HG02943 (cell line): ENCODE measurements at regions not wholly inside any gene's neighbourhood (a gene's known extent, or its start where the extent isn't known, plus 50 kb on each side); places are given as distances from the start of the nearest gene placed in this dataset.

Source experiments
- ATAC-seq: cut with Tn5 transposase; IDR thresholded peaks from one replicate; pipeline ENCODE4 v1.9.1; 2021; ENCODE audit warnings: mild to moderate bottlenecking, low read depth, moderate library complexity; ENCODE audit not compliant: unreplicated experiment

DNA sequence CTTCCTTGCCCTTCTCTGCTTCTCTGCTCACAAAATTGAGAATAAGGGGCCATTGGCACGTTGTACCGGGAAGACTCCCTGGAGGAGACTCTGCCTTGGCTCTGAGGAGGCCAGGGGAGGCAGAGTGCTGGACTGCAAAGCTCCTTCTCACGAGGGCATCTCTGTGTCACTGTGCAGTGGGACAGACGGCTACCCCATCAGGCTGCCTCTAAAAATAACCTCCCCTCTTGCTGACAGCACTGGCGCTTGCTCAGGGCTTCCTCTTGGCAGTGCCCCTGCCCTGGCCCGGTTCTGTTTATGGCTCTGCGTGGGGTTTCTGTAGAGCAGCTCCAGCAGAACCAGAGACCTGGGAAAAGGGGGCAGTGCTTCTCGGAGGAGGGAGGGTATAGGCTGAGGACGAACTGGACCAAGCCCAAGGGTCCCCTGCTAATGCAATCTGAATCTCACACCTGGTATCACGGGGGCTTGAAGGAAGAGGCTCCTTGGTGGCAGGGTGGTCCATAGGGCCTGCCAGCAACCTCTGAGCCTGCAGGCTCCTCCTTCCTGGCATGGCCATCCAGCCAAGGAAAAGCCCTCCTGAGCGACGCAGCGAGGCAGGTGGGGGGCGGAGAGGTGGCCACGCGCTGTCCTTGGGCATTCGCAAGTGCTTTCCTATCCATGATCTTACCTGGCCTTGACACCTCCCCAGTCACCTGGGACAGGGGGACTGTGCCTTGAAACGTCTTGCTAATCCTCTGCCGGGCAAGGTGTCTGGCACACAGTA, 63.3 kb upstream of the TLE3 start:
- no peak for ATAC-seq

DNA sequence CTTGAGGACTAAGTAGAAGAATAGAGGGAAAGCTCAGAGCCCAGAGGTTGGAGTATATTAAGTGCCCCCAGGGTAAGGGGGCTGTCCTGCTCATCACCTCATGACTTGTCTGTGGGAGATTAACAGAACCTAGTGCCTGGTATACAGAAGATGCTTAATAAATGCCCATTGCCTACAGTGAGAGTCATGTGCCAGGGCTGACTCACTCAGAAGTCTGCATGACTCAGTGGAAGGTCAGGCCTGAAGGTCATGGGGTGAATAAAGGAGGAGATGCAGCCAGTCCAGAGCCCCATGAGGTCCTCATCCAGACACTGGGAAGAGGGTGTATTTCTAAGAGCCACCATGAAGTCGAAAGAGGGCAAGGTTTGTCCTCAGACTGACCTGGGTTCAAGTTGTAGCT, 62.5 kb upstream of the TLE3 start:
- no peak for ATAC-seq

- no peak for ATAC-seq
Measured at GRCh38 chr15:70159713-70160009, 61.9 kb upstream of the TLE3 start.

DNA sequence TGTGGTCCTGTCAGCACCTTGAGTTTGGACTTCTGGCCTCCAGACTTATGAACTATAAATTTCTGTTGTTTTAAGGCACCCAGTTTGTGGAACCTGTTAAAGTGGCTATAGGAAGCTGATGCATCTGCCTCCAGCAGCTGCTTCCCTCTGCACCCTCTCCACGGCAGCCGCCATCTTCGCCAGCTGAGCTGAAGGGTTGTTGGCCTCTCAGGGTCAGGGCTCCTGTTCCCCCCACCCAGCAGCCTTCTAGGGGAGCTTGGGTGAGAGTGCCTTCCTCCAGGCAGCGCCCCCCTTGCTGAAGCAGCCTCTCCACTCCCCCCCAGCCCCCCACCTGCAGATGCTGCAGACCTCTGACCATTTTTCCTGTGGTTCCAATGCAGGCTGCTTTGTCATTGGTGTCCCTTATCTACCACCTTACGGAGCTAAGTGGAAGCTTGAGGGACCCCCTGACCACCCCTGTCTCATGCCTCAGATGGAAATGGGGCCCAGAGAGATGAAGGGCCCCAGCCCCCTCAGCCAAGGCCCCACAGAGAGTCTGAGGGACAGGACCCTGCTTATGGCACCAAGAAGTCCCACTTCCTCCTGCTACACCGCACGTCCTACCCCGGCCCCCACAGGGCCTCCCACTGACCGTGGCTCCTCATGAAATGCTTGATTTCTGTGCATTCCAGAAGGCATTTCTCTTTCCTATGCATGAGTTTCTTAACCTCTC, 61.4 kb upstream of the TLE3 start:
- no peak for ATAC-seq

DNA sequence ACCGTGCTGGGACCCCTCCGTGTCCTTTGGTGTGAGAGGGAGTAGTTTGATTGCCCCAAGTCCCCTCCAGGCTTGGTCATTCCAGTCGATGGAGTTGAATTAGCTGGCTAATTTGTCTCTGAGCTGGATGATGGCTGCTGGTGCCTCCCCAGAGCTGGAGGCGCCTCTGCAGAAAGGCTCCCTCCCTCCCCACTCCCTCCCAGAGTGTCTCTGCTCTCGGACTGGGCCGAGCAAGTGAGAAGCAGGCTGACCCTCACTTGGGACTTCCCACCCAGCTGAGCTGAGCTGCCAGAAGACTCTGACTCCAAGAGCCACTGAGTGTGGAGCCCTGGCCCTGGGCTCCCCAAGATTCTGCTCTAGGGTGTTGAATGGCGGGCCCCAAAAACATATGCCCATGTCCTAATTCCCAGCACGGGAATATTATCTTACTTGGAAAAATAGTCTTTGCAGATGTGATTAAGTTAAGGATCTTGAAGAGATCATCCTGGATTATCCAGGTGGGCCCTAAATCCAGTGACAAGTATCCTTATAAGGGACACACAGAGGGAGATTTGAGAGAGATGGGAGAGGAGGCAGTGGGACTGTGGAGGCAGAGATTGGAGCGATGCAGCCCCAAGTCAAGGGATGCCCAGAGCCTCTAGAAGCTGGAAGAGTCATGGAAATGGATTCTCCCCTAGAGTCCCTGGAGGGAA, 60.7 kb upstream of the TLE3 start:
- ATAC-seq: no peak

- ATAC-seq: no peak
Measured at GRCh38 chr15:70156671-70157271, 59.1 kb upstream of the TLE3 start.

DNA sequence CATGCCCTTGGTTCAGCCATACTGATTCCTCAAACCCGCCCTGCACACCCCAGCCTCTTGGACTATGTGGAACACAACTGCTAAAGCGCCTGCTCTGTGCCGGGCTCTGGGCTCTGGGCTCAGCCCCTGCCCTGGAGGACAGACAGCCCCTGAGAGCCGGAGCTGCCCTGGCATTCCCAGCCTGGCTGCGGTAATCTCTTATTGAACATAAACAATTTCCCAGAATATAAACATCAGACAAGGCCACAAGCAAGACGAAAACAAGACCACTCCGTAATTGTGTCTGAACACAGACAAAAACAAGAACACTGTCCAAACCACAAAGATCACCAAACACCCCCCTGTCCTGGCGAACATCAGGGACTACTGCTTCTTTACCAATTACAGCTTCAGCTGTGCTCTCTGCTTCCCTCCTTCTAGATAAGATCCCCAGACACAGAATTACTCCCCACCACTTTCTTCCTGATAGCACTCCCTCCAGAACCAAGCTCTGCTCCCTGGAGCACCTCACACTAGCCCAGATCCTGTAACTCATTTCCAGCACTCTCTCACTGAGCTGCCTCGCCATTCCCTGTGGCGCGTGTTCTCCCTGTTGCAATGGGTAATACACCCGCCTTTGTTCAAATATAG, 57.1 kb upstream of the TLE3 start:
- no peak for ATAC-seq

DNA sequence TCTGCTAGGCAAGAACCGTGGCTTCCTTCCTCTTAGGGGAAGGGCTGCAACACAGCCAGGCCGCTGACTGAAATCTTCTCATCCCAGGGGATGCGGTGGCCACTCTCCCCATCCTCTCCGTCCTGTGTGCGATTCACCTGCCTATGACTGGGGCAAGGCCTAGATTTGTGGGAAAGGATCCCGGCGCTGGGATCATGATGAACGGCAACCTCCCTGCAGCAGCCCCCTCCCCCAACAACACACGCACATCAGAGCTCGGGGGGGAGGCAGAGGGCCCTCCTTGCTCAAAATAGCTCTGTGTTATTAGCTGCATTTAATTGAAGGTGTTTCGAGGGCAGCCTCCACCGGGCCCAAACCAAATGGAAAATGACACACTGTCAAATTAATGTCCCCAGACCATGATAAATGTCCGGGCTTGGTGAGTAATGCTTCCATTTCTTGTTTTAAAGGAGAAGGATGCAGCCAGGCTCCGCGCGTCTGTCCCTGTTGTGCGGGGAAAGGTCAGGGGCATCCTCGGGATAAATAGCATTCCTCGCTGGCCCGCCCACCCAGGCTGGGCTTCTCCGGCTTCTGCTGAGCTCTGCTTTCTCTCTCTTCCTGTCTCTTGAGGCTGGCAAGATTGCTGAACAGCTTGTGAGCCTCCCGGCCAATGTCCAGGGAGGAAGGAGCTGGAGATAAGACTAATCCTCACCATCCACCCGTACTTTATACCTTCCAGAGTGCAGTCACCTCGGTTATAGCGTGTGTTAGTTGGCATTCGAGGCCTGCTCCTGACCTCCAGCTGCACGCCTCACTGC, 56.4 kb upstream of the TLE3 start:
- ATAC-seq: no peak

GRCh38 chr15:70152070-70152480, 54.4 kb upstream of the TLE3 start:
- no peak for ATAC-seq

DNA sequence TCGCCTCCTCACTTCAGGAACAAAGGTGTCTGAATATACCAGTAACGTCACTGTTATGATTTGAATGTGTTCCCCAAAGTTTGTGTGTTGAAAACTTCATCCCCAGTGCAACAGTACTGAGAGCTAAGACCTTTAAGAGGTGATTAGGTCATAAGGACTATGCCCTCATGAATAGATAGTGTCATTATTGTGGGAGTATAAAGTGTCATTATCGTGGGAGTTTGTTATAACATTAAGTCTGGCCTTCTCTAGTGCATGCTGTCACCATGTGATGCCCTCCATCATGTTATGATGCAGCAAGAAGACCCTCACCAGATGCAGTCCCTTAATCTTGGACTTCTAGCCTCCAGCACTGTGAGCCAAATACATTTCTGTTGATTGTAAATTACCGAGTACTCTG, 53.7 kb upstream of the TLE3 start:
- no peak for ATAC-seq

- no peak for ATAC-seq
Measured at GRCh38 chr15:70151003-70151402, 53.3 kb upstream of the TLE3 start.

DNA sequence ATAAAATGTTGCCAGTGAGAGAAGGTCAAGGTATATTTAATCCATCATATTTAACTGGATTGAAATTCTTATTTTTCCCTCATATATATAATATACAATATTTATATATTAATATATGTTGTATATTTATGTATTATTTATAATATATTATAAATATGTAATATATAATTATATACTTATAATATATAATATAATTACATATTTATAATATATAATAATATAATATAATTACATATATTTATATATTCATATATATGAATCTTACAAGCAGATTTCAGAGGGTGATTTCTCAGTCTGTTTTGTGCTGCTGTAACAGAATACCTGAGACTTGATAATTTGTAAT, 52.7 kb upstream of the TLE3 start:
- no peak for ATAC-seq

DNA sequence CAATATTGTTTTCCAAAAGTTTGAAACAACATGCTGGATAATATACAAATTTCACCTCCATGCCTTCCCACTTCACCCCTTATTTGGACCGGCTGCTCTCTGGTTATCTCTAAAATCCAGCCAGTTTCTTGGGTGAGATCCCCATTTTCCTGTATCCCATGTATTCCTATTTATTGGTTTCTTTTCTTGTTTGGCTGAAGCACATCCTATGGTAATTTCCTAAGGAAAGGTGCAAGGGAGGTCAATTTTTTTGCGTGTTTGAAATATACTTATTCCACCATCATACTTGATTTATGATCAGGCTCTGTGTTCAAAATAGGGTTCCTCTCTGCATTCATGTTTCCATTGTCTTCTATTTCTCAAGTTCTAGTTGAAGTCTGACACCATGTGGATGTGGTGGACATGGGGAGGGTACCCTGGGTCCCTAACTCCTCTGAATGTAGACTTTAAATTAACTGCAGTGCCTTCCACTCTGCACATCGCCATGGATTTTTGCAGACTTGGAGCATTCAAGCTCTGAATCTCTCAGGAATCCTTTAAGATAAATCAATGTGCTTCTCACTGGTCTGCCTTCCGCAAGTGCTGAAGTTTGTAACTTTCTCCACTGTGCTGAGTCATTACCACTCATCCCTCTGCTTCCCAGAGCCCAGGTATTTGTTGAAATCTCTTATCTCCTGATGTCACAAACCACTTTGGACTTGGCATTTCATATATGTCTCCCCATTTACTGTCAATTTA, 52.1 kb upstream of the TLE3 start:
- ATAC-seq: no peak

GRCh38 chr15:70147778-70148177, 50.1 kb upstream of the TLE3 start:
- no peak for ATAC-seq
